ENCODE measurements at regions not wholly inside any gene's neighbourhood (a gene's known extent, or its start where the extent isn't known, plus 50 kb on each side); places are given as distances from the start of the nearest gene placed in this dataset.

DNA sequence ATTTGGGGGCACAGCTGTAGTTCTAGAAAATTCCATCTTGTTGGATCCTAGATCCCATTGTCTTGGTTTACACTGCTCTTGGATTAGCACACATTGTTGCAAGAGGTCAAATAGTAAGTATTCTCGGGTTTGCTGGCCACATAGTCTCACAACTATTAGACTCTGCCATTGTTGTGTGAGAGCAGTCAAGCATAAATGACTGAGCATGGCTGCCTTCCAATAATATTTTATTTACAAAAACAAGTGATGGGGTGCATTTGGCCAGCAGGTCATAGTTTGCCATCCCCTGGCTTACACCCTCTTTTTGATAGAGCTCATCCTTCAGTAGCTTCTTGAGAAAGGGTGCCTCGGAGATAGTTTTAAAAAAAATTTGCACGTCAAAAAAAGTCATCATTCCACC, 77.9 kb upstream of the ALX4 start:
- TF ChIP-seq EZH2 (IDR thresholded peaks at IDR 0.05; ENCODE audit: insufficient read depth, poor library complexity, severe bottlenecking) = no peak
- no peak for TF ChIP-seq EZH2phosphoT487 (IDR thresholded peaks at IDR 0.05; ENCODE audit: insufficient read depth, low read depth)

All from GM23248 (cell line).